ENCODE measurements at regions not wholly inside any gene's neighbourhood (a gene's known extent, or its start where the extent isn't known, plus 50 kb on each side); places are given as distances from the start of the nearest gene placed in this dataset.
A peak's percentile ranks its signal among the peaks of the same experiment; 100 is the strongest.

GRCh38 chr6:47126647-47127391 is 84.7 kb upstream of the ADGRF1 start (continued):
- TF ChIP-seq ZBTB7B (CRISPR knock-in tag; IDR thresholded peaks at IDR 0.05) (no peak; the same call in 1 of the 2 replicates), ZNF569 (CRISPR knock-in tag; IDR thresholded peaks at IDR 0.05; ENCODE audit: borderline replicate concordance) (no peak), ZNF619 (CRISPR knock-in tag; IDR thresholded peaks at IDR 0.05) (no peak), ELK4 (CRISPR knock-in tag; IDR thresholded peaks at IDR 0.05; ENCODE audit: borderline replicate concordance) (no peak), ZNF782 (CRISPR knock-in tag; IDR thresholded peaks at IDR 0.05; ENCODE audit: borderline replicate concordance) (no peak), ZNF367 (CRISPR knock-in tag; IDR thresholded peaks at IDR 0.05; ENCODE audit: borderline replicate concordance) (no peak), MTF1 (CRISPR knock-in tag; IDR thresholded peaks at IDR 0.05) (no peak), HOXA5 (CRISPR knock-in tag; IDR thresholded peaks at IDR 0.05) (peak; percentile 47; the same call in 1 of the 2 replicates), ZNF768 (CRISPR knock-in tag; IDR thresholded peaks at IDR 0.05) (no peak), ZNF276 (CRISPR knock-in tag; IDR thresholded peaks at IDR 0.05; ENCODE audit: low read depth) (no peak), STAT5B (CRISPR knock-in tag; IDR thresholded peaks at IDR 0.05) (no peak), TMF1 (CRISPR knock-in tag; IDR thresholded peaks at IDR 0.05; ENCODE audit: low read depth) (no peak), ZNF160 (CRISPR knock-in tag; IDR thresholded peaks at IDR 0.05) (no peak), DDIT3 (CRISPR knock-in tag; IDR thresholded peaks at IDR 0.05) (no peak), DNMT3B (CRISPR knock-in tag; conservative IDR thresholded peaks at IDR 0.05) (no peak), SMAD9 (CRISPR knock-in tag; IDR thresholded peaks at IDR 0.05) (no peak), SAP130 (CRISPR knock-in tag; IDR thresholded peaks at IDR 0.05; ENCODE audit: low read depth) (peak; percentile 53), ZNF644 (CRISPR knock-in tag; IDR thresholded peaks at IDR 0.05; ENCODE audit: low read depth) (no peak), RBAK (CRISPR knock-in tag; IDR thresholded peaks at IDR 0.05) (0 out of 2 replicates have a peak, but pooled peaks have one; percentile 31)
